Keratinocyte (primary cell): ENCODE measurements at regions not wholly inside any gene's neighbourhood (a gene's known extent, or its start where the extent isn't known, plus 50 kb on each side); places are given as distances from the start of the nearest gene placed in this dataset.

Source experiments
- DNase-seq: peaks from one replicate; pipeline ENCODE4 v3.0.0-alpha.2; 2011; ENCODE audit warnings: low read depth, missing footprints, low spot score
- FAIRE-seq: peaks from 2 replicates; lab custom pipeline; 2011; peaks lifted over from hg19 to GRCh38; lab: Jason Lieb, UNC
- H2AFZ ChIP-seq: 2 replicates; pipeline ENCODE4 v1.6.0; 2012; ENCODE audit warnings: low read length, control low read depth, inconsistent platforms; ENCODE audit not compliant: control insufficient read depth
- H3K27ac ChIP-seq: 2 replicates; pipeline ENCODE4 v1.5.1; 2011; ENCODE audit warnings: low read length; ENCODE audit not compliant: control insufficient read depth, insufficient read depth
- H3K27me3 ChIP-seq: 3 replicates; pipeline ENCODE4 v1.6.0; 2011; ENCODE audit warnings: low read length; ENCODE audit not compliant: control insufficient read depth, insufficient read depth; ENCODE audit errors: extremely low read depth
- H3K36me3 ChIP-seq, 2 experiments: 2 replicates in 1 of 2; 3 replicates in 1 of 2; pipeline ENCODE4 v1.5.1; 2011; ENCODE audit warnings: low read length in 2 of 2, mild to moderate bottlenecking in 1 of 2; ENCODE audit not compliant: control insufficient read depth in 2 of 2, insufficient read depth in 2 of 2; ENCODE audit errors: extremely low read depth in 1 of 2
- H3K4me1 ChIP-seq: 3 replicates; pipeline ENCODE4 v1.5.1; 2011; ENCODE audit warnings: low read length; ENCODE audit not compliant: control insufficient read depth, insufficient read depth; ENCODE audit errors: extremely low read depth
- H3K4me2 ChIP-seq: 3 replicates; pipeline ENCODE4 v1.6.0; 2011; ENCODE audit warnings: low read depth, low read length; ENCODE audit not compliant: control insufficient read depth, insufficient read depth; ENCODE audit errors: extremely low read depth
- H3K4me3 ChIP-seq, 3 experiments: fragments of 200-600 bp in 1 of 3; sonication (generic) in 1 of 3; 2 replicates in 2 of 3; 3 replicates in 1 of 3; pipeline ENCODE4 v1.5.1; 2011 to 2016; ENCODE audit warnings: low read length in 3 of 3, mild to moderate bottlenecking in 3 of 3, control low read depth in 2 of 3, inconsistent platforms in 1 of 3, low read depth in 1 of 3, mixed read lengths in 1 of 3, mixed run types in 1 of 3, moderate library complexity in 1 of 3; ENCODE audit not compliant: control insufficient read depth in 2 of 3, insufficient read depth in 2 of 3; ENCODE audit errors: extremely low read depth in 1 of 3
- H3K79me2 ChIP-seq: 2 replicates; pipeline ENCODE4 v1.6.0; 2012; ENCODE audit warnings: low read length; ENCODE audit not compliant: control insufficient read depth, insufficient read depth
- H3K9ac ChIP-seq: 3 replicates; pipeline ENCODE4 v1.6.0; 2011; ENCODE audit warnings: low read length; ENCODE audit not compliant: control insufficient read depth, insufficient read depth; ENCODE audit errors: extremely low read depth
- H3K9me1 ChIP-seq: 3 replicates; pipeline ENCODE4 v1.6.0; 2011; ENCODE audit warnings: low read length; ENCODE audit not compliant: control insufficient read depth, insufficient read depth; ENCODE audit errors: extremely low read depth
- H3K9me3 ChIP-seq: 2 replicates; pipeline ENCODE4 v1.5.1; 2012; ENCODE audit warnings: low read depth, low read length; ENCODE audit not compliant: control insufficient read depth
- H4K20me1 ChIP-seq: 3 replicates; pipeline ENCODE4 v1.6.0; 2011; ENCODE audit warnings: low read length; ENCODE audit not compliant: control insufficient read depth, insufficient read depth; ENCODE audit errors: extremely low read depth
- CTCF ChIP-seq, 3 experiments: IDR thresholded peaks in 1 of 3; conservative IDR thresholded peaks in 1 of 3; optimal IDR thresholded peaks in 1 of 3; 2 replicates in 2 of 3; 3 replicates in 1 of 3; pipeline versions ENCODE3 to v1.5.1; 2011; ENCODE audit warnings: low read length in 3 of 3, mild to moderate bottlenecking in 3 of 3, moderate library complexity in 2 of 3, control low read depth in 1 of 3, inconsistent platforms in 1 of 3; ENCODE audit not compliant: insufficient read depth in 2 of 3; ENCODE audit errors: extremely low read depth in 1 of 3
- EZH2 ChIP-seq: IDR thresholded peaks from one replicate; pipeline ENCODE4 v1.6.1; 2012; ENCODE audit warnings: inconsistent platforms, mild to moderate bottlenecking, low read length, moderate library complexity
- dilution Hi-C: fragments of 300-500 bp; cut with MboI; formaldehyde crosslinking; loops from one replicate; pipeline ENCODE4 v1.7.0; 2020; ENCODE audit warnings: low sequenced_read_pairs; ENCODE audit not compliant: extremely low pct_ligation_motif_present

- no peak overlapping the region for H2AFZ ChIP-seq
Observed at GRCh38 chr14:76647697-76648298, 113.5 kb upstream of the VASH1 start.

GRCh38 chr14:76651410-76652055 lies 109.7 kb upstream of the VASH1 start:
- H3K79me2 ChIP-seq, result no peaks in the 10 kb centered on the region
- no peak overlapping the region for H3K4me3 ChIP-seq
- H3K36me3 ChIP-seq, result no peaks in the 10 kb centered on the region
- H3K9me1 ChIP-seq, result no peaks in the 10 kb centered on the region
- DNase-seq (no peak), FAIRE-seq (no peak)
- no peak for TF ChIP-seq EZH2
- TF ChIP-seq CTCF (optimal IDR thresholded peaks at IDR 0.05 in 1 of 3, IDR thresholded peaks at IDR 0.05 in 1 of 3, conservative IDR thresholded peaks at IDR 0.05 in 1 of 3; ENCODE audit: extremely low read depth in 1 of 3, insufficient read depth in 2 of 3, low read length in 3 of 3), result no peak
- H2AFZ ChIP-seq, result no peak overlapping the region
- H4K20me1 ChIP-seq, result no peaks in the 10 kb centered on the region
- no peaks in the 10 kb centered on the region for H3K9me3 ChIP-seq
- H3K27ac ChIP-seq, result no peak overlapping the region
- no peaks in the 10 kb centered on the region for H3K4me1 ChIP-seq
- H3K9ac ChIP-seq, result no peak overlapping the region
- dilution Hi-C loops, result no loop called here
- H3K27me3 ChIP-seq, result peaks cover 5% of the 10 kb centered on the region
- no peak overlapping the region for H3K4me2 ChIP-seq

More at GRCh38 chr14:76647697-76648298, 113.5 kb upstream of the VASH1 start:
- H3K4me2 ChIP-seq, result no peak overlapping the region
- no peaks in the 10 kb centered on the region for H3K9me1 ChIP-seq
- H3K79me2 ChIP-seq, result no peaks in the 10 kb centered on the region
- dilution Hi-C loops, result no loop called here
- no peaks in the 10 kb centered on the region for H3K36me3 ChIP-seq
- peaks cover 5% of the 10 kb centered on the region for H3K27me3 ChIP-seq
- DNase-seq (no peak), FAIRE-seq (peak; percentile 92)
- H4K20me1 ChIP-seq, result no peaks in the 10 kb centered on the region
- H3K4me1 ChIP-seq, result no peaks in the 10 kb centered on the region
- H3K4me3 ChIP-seq, result no peak overlapping the region
- no peak overlapping the region for H3K27ac ChIP-seq
- H3K9ac ChIP-seq, result no peak overlapping the region
- no peaks in the 10 kb centered on the region for H3K9me3 ChIP-seq
- TF ChIP-seq EZH2 (no peak), CTCF (optimal IDR thresholded peaks at IDR 0.05 in 1 of 3, IDR thresholded peaks at IDR 0.05 in 1 of 3, conservative IDR thresholded peaks at IDR 0.05 in 1 of 3; ENCODE audit: extremely low read depth in 1 of 3, insufficient read depth in 2 of 3, low read length in 3 of 3) (peak; percentile 82 to 87 (median 86))
